Keratinocyte (primary cell): ENCODE measurements at regions not wholly inside any gene's neighbourhood (a gene's known extent, or its start where the extent isn't known, plus 50 kb on each side); places are given as distances from the start of the nearest gene placed in this dataset.

Experiments used
- DNase-seq: peaks from one replicate; pipeline ENCODE4 v3.0.0-alpha.2; 2011; ENCODE audit warnings: low read depth, missing footprints, low spot score
- FAIRE-seq: peaks from 2 replicates; lab custom pipeline; 2011; peaks lifted over from hg19 to GRCh38; lab: Jason Lieb, UNC
- H2AFZ ChIP-seq: 2 replicates; pipeline ENCODE4 v1.6.0; 2012; ENCODE audit warnings: low read length, control low read depth, inconsistent platforms; ENCODE audit not compliant: control insufficient read depth
- H3K27ac ChIP-seq: 2 replicates; pipeline ENCODE4 v1.5.1; 2011; ENCODE audit warnings: low read length; ENCODE audit not compliant: control insufficient read depth, insufficient read depth
- H3K27me3 ChIP-seq: 3 replicates; pipeline ENCODE4 v1.6.0; 2011; ENCODE audit warnings: low read length; ENCODE audit not compliant: control insufficient read depth, insufficient read depth; ENCODE audit errors: extremely low read depth
- H3K36me3 ChIP-seq, 2 experiments: 2 replicates in 1 of 2; 3 replicates in 1 of 2; pipeline ENCODE4 v1.5.1; 2011; ENCODE audit warnings: low read length in 2 of 2, mild to moderate bottlenecking in 1 of 2; ENCODE audit not compliant: control insufficient read depth in 2 of 2, insufficient read depth in 2 of 2; ENCODE audit errors: extremely low read depth in 1 of 2
- H3K4me1 ChIP-seq: 3 replicates; pipeline ENCODE4 v1.5.1; 2011; ENCODE audit warnings: low read length; ENCODE audit not compliant: control insufficient read depth, insufficient read depth; ENCODE audit errors: extremely low read depth
- H3K4me2 ChIP-seq: 3 replicates; pipeline ENCODE4 v1.6.0; 2011; ENCODE audit warnings: low read depth, low read length; ENCODE audit not compliant: control insufficient read depth, insufficient read depth; ENCODE audit errors: extremely low read depth
- H3K4me3 ChIP-seq, 3 experiments: fragments of 200-600 bp in 1 of 3; sonication (generic) in 1 of 3; 2 replicates in 2 of 3; 3 replicates in 1 of 3; pipeline ENCODE4 v1.5.1; 2011 to 2016; ENCODE audit warnings: low read length in 3 of 3, mild to moderate bottlenecking in 3 of 3, control low read depth in 2 of 3, inconsistent platforms in 1 of 3, low read depth in 1 of 3, mixed read lengths in 1 of 3, mixed run types in 1 of 3, moderate library complexity in 1 of 3; ENCODE audit not compliant: control insufficient read depth in 2 of 3, insufficient read depth in 2 of 3; ENCODE audit errors: extremely low read depth in 1 of 3
- H3K79me2 ChIP-seq: 2 replicates; pipeline ENCODE4 v1.6.0; 2012; ENCODE audit warnings: low read length; ENCODE audit not compliant: control insufficient read depth, insufficient read depth
- H3K9ac ChIP-seq: 3 replicates; pipeline ENCODE4 v1.6.0; 2011; ENCODE audit warnings: low read length; ENCODE audit not compliant: control insufficient read depth, insufficient read depth; ENCODE audit errors: extremely low read depth
- H3K9me1 ChIP-seq: 3 replicates; pipeline ENCODE4 v1.6.0; 2011; ENCODE audit warnings: low read length; ENCODE audit not compliant: control insufficient read depth, insufficient read depth; ENCODE audit errors: extremely low read depth
- H3K9me3 ChIP-seq: 2 replicates; pipeline ENCODE4 v1.5.1; 2012; ENCODE audit warnings: low read depth, low read length; ENCODE audit not compliant: control insufficient read depth
- H4K20me1 ChIP-seq: 3 replicates; pipeline ENCODE4 v1.6.0; 2011; ENCODE audit warnings: low read length; ENCODE audit not compliant: control insufficient read depth, insufficient read depth; ENCODE audit errors: extremely low read depth
- CTCF ChIP-seq, 3 experiments: IDR thresholded peaks in 1 of 3; conservative IDR thresholded peaks in 1 of 3; optimal IDR thresholded peaks in 1 of 3; 2 replicates in 2 of 3; 3 replicates in 1 of 3; pipeline versions ENCODE3 to v1.5.1; 2011; ENCODE audit warnings: low read length in 3 of 3, mild to moderate bottlenecking in 3 of 3, moderate library complexity in 2 of 3, control low read depth in 1 of 3, inconsistent platforms in 1 of 3; ENCODE audit not compliant: insufficient read depth in 2 of 3; ENCODE audit errors: extremely low read depth in 1 of 3
- EZH2 ChIP-seq: IDR thresholded peaks from one replicate; pipeline ENCODE4 v1.6.1; 2012; ENCODE audit warnings: inconsistent platforms, mild to moderate bottlenecking, low read length, moderate library complexity
- dilution Hi-C: fragments of 300-500 bp; cut with MboI; formaldehyde crosslinking; loops from one replicate; pipeline ENCODE4 v1.7.0; 2020; ENCODE audit warnings: low sequenced_read_pairs; ENCODE audit not compliant: extremely low pct_ligation_motif_present

- no peak overlapping the region for H2AFZ ChIP-seq
- FAIRE-seq = no peak
- H4K20me1 ChIP-seq = no peaks in the 10 kb centered on the region
- H3K9ac ChIP-seq = no peak overlapping the region
- no peaks in the 10 kb centered on the region for H3K9me1 ChIP-seq
- H3K4me3 ChIP-seq = no peak overlapping the region
- no peaks in the 10 kb centered on the region for H3K79me2 ChIP-seq
- no peak overlapping the region for H3K4me2 ChIP-seq
- no peaks in the 10 kb centered on the region for H3K36me3 ChIP-seq
- TF ChIP-seq CTCF (optimal IDR thresholded peaks at IDR 0.05 in 1 of 3, IDR thresholded peaks at IDR 0.05 in 1 of 3, conservative IDR thresholded peaks at IDR 0.05 in 1 of 3; ENCODE audit: extremely low read depth in 1 of 3, insufficient read depth in 2 of 3, low read length in 3 of 3) (no peak), EZH2 (no peak)
- dilution Hi-C loops = no loop called here
- DNase-seq = no peak
- H3K27me3 ChIP-seq = no peaks in the 10 kb centered on the region
- no peak overlapping the region for H3K27ac ChIP-seq
- H3K4me1 ChIP-seq = no peaks in the 10 kb centered on the region
- no peaks in the 10 kb centered on the region for H3K9me3 ChIP-seq
These were observed 95.4 kb upstream of the TENT5A start for GRCh38 chr6:81847866-81848265.

- Histone ChIP-seq H3K4me1 (no peaks in the 10 kb centered on the region), H3K9ac (no peak overlapping the region), H3K36me3 (no peaks in the 10 kb centered on the region), H2AFZ (no peak overlapping the region), H3K9me1 (no peaks in the 10 kb centered on the region), H3K79me2 (no peaks in the 10 kb centered on the region), H3K9me3 (no peaks in the 10 kb centered on the region), H3K27me3 (no peaks in the 10 kb centered on the region), H3K4me3 (no peak overlapping the region), H3K4me2 (no peak overlapping the region), H4K20me1 (no peaks in the 10 kb centered on the region), H3K27ac (no peak overlapping the region)
- dilution Hi-C loops = no loop called here
- TF ChIP-seq CTCF (optimal IDR thresholded peaks at IDR 0.05 in 1 of 3, IDR thresholded peaks at IDR 0.05 in 1 of 3, conservative IDR thresholded peaks at IDR 0.05 in 1 of 3; ENCODE audit: extremely low read depth in 1 of 3, insufficient read depth in 2 of 3, low read length in 3 of 3) = no peak
- TF ChIP-seq EZH2 = no peak
- FAIRE-seq (no peak), DNase-seq (no peak)
These were observed 92.2 kb upstream of the TENT5A start for GRCh38 chr6:81844686-81845085.
